Retinal pigment epithelial cell (primary cell): ENCODE measurements at regions not wholly inside any gene's neighbourhood (a gene's known extent, or its start where the extent isn't known, plus 50 kb on each side); places are given as distances from the start of the nearest gene placed in this dataset.
"Not testable (repeated sequence)": the region's sequence is repeated elsewhere in the genome, so short reads cannot be mapped to it uniquely, and the experiment has no call there.

ENCODE experiments used
- DNase-seq: peaks from one replicate; pipeline ENCODE4 v3.0.0-alpha.2; 2010; ENCODE audit warnings: low read depth
- H3K4me3 ChIP-seq: 2 replicates; pipeline ENCODE4 v1.5.1; 2011; ENCODE audit warnings: mild to moderate bottlenecking, low read length, control low read depth, moderate library complexity
- CTCF ChIP-seq: conservative IDR thresholded peaks from 2 replicates; pipeline ENCODE4 v1.5.1; 2011; ENCODE audit warnings: low read depth, low read length, control low read depth, inconsistent platforms

GRCh38 chr20:53778041-53778516 is 184.4 kb upstream of the ZNF217 start:
- H3K4me3 ChIP-seq = no peak overlapping the region
- DNase-seq = no peak
- TF ChIP-seq CTCF = no peak

- not testable (repeated sequence) for H3K4me3 ChIP-seq, DNase-seq
Measured at GRCh38 chr20:53777402-53777801, 183.8 kb upstream of the ZNF217 start.

GRCh38 chr20:53776858-53777257 is 183.2 kb upstream of the ZNF217 start:
- no peak for TF ChIP-seq CTCF
- no peak for DNase-seq
- no peak overlapping the region for H3K4me3 ChIP-seq

GRCh38 chr20:53774461-53775203 is 181.0 kb upstream of the ZNF217 start:
- DNase-seq = no peak
- no peak overlapping the region for H3K4me3 ChIP-seq
- TF ChIP-seq CTCF = no peak

GRCh38 chr20:53773792-53774401 is 180.3 kb upstream of the ZNF217 start:
- H3K4me3 ChIP-seq = no peak overlapping the region
- DNase-seq = peak; percentile 94
- TF ChIP-seq CTCF = no peak

- H3K4me3 ChIP-seq, DNase-seq: not testable (repeated sequence)
Measured at GRCh38 chr20:53773066-53773791, 179.6 kb upstream of the ZNF217 start.

GRCh38 chr20:53769041-53769440 is 175.4 kb upstream of the ZNF217 start:
- no peak for DNase-seq
- no peak overlapping the region for H3K4me3 ChIP-seq
- no peak for TF ChIP-seq CTCF

- no peak overlapping the region for H3K4me3 ChIP-seq
- TF ChIP-seq CTCF = no peak
- no peak for DNase-seq
Measured at GRCh38 chr20:53768329-53768728, 174.7 kb upstream of the ZNF217 start.
